Neural progenitor cell (in vitro differentiated cells): ENCODE measurements at regions not wholly inside any gene's neighbourhood (a gene's known extent, or its start where the extent isn't known, plus 50 kb on each side); places are given as distances from the start of the nearest gene placed in this dataset.

Source experiments
- CTCF ChIP-seq: fragments of 200-600 bp; sonication (generic); IDR thresholded peaks from 2 replicates; pipeline ENCODE4 v1.5.1; 2017; ENCODE audit warnings: antibody characterized with exemption, mild to moderate bottlenecking
- EZH2 ChIP-seq: fragments of 200-600 bp; sonication (generic); IDR thresholded peaks from 2 replicates; pipeline ENCODE4 v1.6.1; 2017; ENCODE audit warnings: antibody characterized with exemption, mild to moderate bottlenecking, moderate library complexity
- EZH2phosphoT487 ChIP-seq: fragments of 200-600 bp; sonication (generic); IDR thresholded peaks from 2 replicates; pipeline ENCODE4 v1.6.1; 2017; ENCODE audit warnings: antibody characterized with exemption

DNA sequence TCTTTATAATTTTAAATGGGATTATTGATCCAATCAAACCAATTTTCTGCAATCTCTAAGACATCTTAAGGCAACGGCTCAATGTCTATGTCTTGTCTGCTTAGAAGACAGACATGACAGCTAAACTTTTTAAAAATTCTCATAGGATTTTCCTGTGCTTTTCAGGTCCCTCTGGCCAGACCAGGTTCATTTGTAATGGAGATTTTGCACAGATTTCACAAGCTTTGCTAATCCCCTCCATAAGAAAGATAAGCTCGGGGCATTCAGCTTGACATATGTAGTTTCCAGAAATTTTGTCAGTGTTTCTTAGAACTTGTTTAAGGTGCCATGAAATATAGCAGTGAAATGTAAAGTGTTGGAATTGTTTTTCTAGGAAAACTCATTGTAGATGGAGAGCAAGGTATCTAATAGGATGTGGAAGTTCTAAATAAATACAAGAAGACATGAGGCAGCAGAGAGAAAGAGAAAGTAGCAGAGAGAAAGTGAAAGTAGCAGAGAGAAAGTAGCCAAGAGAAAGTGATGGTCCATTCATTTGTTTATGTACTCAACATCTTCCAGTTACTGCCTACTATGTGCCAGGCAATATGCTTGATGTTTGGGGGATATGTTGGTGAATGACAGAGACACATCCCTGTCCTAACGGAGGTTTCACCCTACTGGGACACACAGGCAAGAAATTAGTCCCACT, 219.1 kb upstream of the ARHGAP42 start:
- TF ChIP-seq CTCF = no peak
- TF ChIP-seq EZH2 = no peak
- TF ChIP-seq EZH2phosphoT487 = no peak
